ENCODE measurements at regions not wholly inside any gene's neighbourhood (a gene's known extent, or its start where the extent isn't known, plus 50 kb on each side); places are given as distances from the start of the nearest gene placed in this dataset.

DNA sequence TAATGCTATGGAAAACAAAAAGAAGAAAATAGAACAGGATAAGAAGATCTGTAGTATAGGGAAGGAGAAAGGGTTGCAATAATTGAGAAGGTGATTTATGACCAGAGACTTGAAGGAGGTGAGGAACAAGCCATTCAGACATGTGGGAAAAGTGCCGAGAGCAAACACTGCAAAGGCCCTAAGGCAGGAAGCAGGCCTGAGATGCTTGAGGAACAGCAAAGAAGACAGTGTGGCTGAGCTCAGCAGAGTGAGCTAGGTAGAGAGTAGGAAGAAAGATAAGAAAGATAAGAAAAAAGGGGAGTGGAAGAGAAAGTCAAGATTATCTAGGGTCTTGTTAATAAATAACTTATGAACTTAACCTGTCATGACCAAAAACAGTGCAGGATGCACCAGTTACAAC, 671.8 kb downstream of the RPS29 start:
- no peak overlapping the region for H3K4me3 ChIP-seq (ENCODE audit: low read length)
- no peaks in the 10 kb centered on the region for H4K20me1 ChIP-seq (ENCODE audit: low read length)
- no TSS peak for BruUV-seq (replicated peaks)
- H3K36me3 ChIP-seq (ENCODE audit: low read depth, low read length), result no peaks in the 10 kb centered on the region
- POLR2A ChIA-PET (ENCODE audit: unreplicated experiment), result no interaction called here
- H3K79me2 ChIP-seq (ENCODE audit: low read length), result no peaks in the 10 kb centered on the region
- no peak overlapping the region for H3K4me2 ChIP-seq (ENCODE audit: low read length)
- no peaks in the 10 kb centered on the region for H3K27me3 ChIP-seq (ENCODE audit: low read length)
- H2AFZ ChIP-seq (ENCODE audit: low read length), result no peak overlapping the region
- CTCF ChIA-PET, result no interaction called here
- no peak for ATAC-seq
- no peaks in the 10 kb centered on the region for H3K9me3 ChIP-seq (ENCODE audit: low read length)
- no peak for DNase-seq
- H3K4me1 ChIP-seq (ENCODE audit: insufficient read depth, low read length), result no peaks in the 10 kb centered on the region
- no peaks in the 10 kb centered on the region for H3F3A ChIP-seq (ENCODE audit: low read length, unreplicated experiment)
- intact Hi-C loops (cut with micrococcal nuclease), result no loop called here
- no peak overlapping the region for H3K9ac ChIP-seq (ENCODE audit: low read length)
- no peak overlapping the region for H3K27ac ChIP-seq (ENCODE audit: low read length)
- H3K9me2 ChIP-seq (replicated peaks; ENCODE audit: low read length), result no peaks in the 10 kb centered on the region
- TF ChIP-seq EZH2phosphoT487 (IDR thresholded peaks at IDR 0.05; ENCODE audit: borderline replicate concordance, low read length), result no peak
- TF ChIP-seq EZH2 (IDR thresholded peaks at IDR 0.05; ENCODE audit: low read length, unreplicated experiment), result no peak
- TF ChIP-seq, protein P1, sequence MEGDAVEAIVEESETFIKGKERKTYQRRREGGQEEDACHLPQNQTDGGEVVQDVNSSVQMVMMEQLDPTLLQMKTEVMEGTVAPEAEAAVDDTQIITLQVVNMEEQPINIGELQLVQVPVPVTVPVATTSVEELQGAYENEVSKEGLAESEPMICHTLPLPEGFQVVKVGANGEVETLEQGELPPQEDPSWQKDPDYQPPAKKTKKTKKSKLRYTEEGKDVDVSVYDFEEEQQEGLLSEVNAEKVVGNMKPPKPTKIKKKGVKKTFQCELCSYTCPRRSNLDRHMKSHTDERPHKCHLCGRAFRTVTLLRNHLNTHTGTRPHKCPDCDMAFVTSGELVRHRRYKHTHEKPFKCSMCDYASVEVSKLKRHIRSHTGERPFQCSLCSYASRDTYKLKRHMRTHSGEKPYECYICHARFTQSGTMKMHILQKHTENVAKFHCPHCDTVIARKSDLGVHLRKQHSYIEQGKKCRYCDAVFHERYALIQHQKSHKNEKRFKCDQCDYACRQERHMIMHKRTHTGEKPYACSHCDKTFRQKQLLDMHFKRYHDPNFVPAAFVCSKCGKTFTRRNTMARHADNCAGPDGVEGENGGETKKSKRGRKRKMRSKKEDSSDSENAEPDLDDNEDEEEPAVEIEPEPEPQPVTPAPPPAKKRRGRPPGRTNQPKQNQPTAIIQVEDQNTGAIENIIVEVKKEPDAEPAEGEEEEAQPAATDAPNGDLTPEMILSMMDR (conservative IDR thresholded peaks at IDR 0.05; ENCODE audit: low read depth, low read length), result no peak

DNA sequence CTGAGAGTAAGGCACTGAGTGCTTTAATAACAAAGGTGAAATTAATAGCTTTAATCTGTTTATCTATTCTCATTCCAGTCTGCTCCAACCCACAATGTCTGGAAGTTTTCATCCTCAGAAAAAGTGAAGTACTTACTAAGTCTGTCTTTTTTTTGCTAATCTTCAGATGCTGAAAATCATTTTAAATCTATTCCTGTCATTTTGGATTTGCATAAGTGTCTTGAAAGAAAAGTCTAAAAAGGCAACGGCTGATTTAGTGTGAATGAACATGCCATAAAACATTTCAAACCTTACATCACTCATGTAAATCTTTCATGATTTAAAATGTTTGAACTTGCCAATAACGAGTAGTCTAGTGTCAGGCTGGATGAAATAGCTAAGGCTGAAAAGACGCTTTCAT, 685.6 kb downstream of the RPS29 start:
- no peak overlapping the region for H3K4me2 ChIP-seq (ENCODE audit: low read length)
- no peak overlapping the region for H3K4me3 ChIP-seq (ENCODE audit: low read length)
- no peaks in the 10 kb centered on the region for H3F3A ChIP-seq (ENCODE audit: low read length, unreplicated experiment)
- BruUV-seq (replicated peaks), result no TSS peak
- H3K27me3 ChIP-seq (ENCODE audit: low read length), result no peaks in the 10 kb centered on the region
- H2AFZ ChIP-seq (ENCODE audit: low read length), result no peak overlapping the region
- TF ChIP-seq EZH2 (IDR thresholded peaks at IDR 0.05; ENCODE audit: low read length, unreplicated experiment) (no peak), EZH2phosphoT487 (IDR thresholded peaks at IDR 0.05; ENCODE audit: borderline replicate concordance, low read length) (no peak)
- TF ChIP-seq, protein P1 (conservative IDR thresholded peaks at IDR 0.05; ENCODE audit: low read depth, low read length), result no peak
- no peak overlapping the region for H3K27ac ChIP-seq (ENCODE audit: low read length)
- no peak for DNase-seq
- no peak overlapping the region for H3K9ac ChIP-seq (ENCODE audit: low read length)
- no peaks in the 10 kb centered on the region for H3K9me2 ChIP-seq (replicated peaks; ENCODE audit: low read length)
- POLR2A ChIA-PET (ENCODE audit: unreplicated experiment), result no interaction called here
- intact Hi-C loops (cut with micrococcal nuclease), result no loop called here
- no peaks in the 10 kb centered on the region for H3K9me3 ChIP-seq (ENCODE audit: low read length)
- CTCF ChIA-PET, result no interaction called here
- ATAC-seq, result no peak
- H3K4me1 ChIP-seq (ENCODE audit: insufficient read depth, low read length), result no peaks in the 10 kb centered on the region
- no peaks in the 10 kb centered on the region for H3K79me2 ChIP-seq (ENCODE audit: low read length)
- H3K36me3 ChIP-seq (ENCODE audit: low read depth, low read length), result no peaks in the 10 kb centered on the region
- H4K20me1 ChIP-seq (ENCODE audit: low read length), result no peaks in the 10 kb centered on the region

DNA sequence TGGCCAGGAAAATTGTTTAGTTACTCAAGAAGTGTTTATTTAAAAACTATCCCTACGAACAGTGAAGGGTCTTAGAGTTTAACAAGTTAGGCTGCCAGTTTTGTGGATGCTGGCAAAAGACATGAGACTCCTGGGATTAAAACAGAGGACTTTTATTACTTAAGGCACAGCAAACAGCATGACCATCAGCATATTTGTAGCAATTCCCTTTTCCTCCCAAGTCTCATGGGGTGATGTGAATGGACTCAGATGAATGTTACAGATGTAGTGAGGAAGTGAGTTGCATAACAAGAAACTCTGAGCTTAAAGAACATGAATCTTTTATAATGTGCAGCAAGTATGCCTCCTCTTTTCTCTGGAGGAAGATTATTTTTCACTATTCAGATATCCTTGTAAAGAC, 695.8 kb downstream of the RPS29 start:
- Histone ChIP-seq H3K79me2 (ENCODE audit: low read length) (no peaks in the 10 kb centered on the region), H3K9me3 (ENCODE audit: low read length) (no peaks in the 10 kb centered on the region), H3K9me2 (replicated peaks; ENCODE audit: low read length) (no peaks in the 10 kb centered on the region), H3K9ac (ENCODE audit: low read length) (no peak overlapping the region), H3K27me3 (ENCODE audit: low read length) (peaks cover 13% of the 10 kb centered on the region; the same call in 1 of the 2 replicates), H3K4me1 (ENCODE audit: insufficient read depth, low read length) (no peaks in the 10 kb centered on the region), H3K4me3 (ENCODE audit: low read length) (no peak overlapping the region), H3K36me3 (ENCODE audit: low read depth, low read length) (no peaks in the 10 kb centered on the region), H3K4me2 (ENCODE audit: low read length) (no peak overlapping the region), H2AFZ (ENCODE audit: low read length) (no peak overlapping the region), H3F3A (ENCODE audit: low read length, unreplicated experiment) (no peaks in the 10 kb centered on the region), H4K20me1 (ENCODE audit: low read length) (no peaks in the 10 kb centered on the region), H3K27ac (ENCODE audit: low read length) (no peak overlapping the region)
- no TSS peak for BruUV-seq (replicated peaks)
- intact Hi-C loops (cut with micrococcal nuclease), result no loop called here
- POLR2A ChIA-PET (ENCODE audit: unreplicated experiment), result interaction anchor here (0.5 kb wide), 1 partner anchor 19 kb away, joined by 5 read pairs; no protein-coding TSS in a partner anchor
- no peak for ATAC-seq
- DNase-seq, result no peak
- TF ChIP-seq EZH2phosphoT487 (IDR thresholded peaks at IDR 0.05; ENCODE audit: borderline replicate concordance, low read length) (no peak), EZH2 (IDR thresholded peaks at IDR 0.05; ENCODE audit: low read length, unreplicated experiment) (no peak)
- TF ChIP-seq, protein P1 (conservative IDR thresholded peaks at IDR 0.05; ENCODE audit: low read depth, low read length), result no peak
- CTCF ChIA-PET, result no interaction called here
